ENCODE measurements at regions not wholly inside any gene's neighbourhood (a gene's known extent, or its start where the extent isn't known, plus 50 kb on each side); places are given as distances from the start of the nearest gene placed in this dataset.
"Not testable (repeated sequence)": the region's sequence is repeated elsewhere in the genome, so short reads cannot be mapped to it uniquely, and the experiment has no call there.

GRCh38 chr20:4335722-4336121 lies 86.6 kb upstream of the ADRA1D start:
- no peak for DNase-seq

DNA sequence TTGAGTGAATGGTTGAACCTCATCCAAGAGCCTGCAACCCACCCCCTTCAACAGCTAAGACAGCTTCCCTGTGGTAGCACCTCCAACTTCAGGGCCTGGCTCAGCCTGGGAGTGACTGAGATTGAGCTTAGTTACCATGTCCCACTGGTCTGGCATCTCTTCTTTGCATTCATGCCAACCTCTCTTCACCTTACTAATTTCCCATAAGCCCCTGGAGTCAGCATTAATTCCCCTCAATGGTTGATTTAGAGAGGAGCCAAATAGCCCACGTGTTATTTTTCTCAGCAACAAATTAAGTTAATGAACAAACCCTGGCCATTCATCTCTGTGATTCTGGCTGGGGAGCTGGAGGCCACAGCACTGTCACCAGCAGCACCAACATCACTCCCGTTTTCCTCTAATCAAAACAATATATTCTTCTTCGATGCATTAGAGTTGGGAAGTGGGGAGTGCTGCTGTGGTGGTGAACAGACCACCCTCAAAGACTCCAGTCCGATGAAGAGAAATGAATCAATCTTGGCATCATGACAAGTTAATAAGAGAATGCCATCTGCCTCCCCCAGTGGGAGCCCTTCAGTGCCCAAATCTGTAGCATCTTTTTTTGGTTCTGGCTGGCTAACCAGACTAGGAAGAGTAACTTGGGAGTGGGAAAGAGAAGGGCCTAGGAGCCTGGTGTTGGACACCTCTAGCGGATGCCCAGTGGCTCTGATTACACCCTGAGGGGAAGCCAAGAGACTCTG lies 83.2 kb upstream of the ADRA1D start:
- DNase-seq: no peak

GRCh38 chr20:4330011-4330410 lies 80.9 kb upstream of the ADRA1D start:
- no peak for DNase-seq

- DNase-seq: no peak
Observed at GRCh38 chr20:4329232-4329631, 80.1 kb upstream of the ADRA1D start.

DNA sequence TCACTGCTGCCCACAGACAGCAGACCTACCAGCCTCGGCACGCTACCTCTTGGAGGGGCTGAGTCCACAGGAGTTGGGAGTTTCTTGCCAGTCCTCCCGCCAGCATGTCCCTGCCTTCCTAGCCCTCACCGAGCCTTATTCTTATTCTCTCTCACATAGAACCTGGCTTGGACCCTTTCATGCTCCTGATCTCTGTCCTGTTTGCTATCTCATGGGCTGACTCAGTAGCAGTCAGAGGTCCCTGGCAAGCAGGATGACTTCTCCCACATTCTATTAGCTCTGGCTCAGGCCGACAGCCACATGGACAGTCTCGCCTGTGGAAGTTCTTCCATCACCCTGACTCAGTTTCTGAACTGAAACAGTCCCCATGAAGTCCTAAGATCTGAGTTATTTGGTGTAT lies 79.5 kb upstream of the ADRA1D start:
- no peak for DNase-seq

DNA sequence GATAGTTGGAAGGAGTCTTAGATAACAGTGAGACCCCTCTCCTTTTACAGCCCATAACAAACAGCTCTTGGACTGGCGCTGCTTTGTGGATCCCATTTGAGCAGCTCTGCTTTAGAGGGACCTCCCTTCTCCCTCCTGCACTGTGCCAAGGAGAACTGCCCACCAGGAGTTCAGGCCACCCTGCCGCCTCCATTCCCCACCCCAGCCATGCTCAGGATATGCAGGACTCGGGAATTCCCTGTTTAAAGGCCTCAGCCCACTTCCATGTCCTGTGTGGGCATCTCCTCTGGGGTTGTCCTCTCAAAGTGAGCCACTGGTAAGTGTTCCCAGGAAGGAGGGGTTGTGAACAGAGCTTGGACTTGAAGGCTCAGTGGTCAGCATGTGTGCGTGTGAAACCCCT lies 78.9 kb upstream of the ADRA1D start:
- DNase-seq: no peak

GRCh38 chr20:4326195-4327065 lies 77.3 kb upstream of the ADRA1D start:
- DNase-seq: no peak

DNA sequence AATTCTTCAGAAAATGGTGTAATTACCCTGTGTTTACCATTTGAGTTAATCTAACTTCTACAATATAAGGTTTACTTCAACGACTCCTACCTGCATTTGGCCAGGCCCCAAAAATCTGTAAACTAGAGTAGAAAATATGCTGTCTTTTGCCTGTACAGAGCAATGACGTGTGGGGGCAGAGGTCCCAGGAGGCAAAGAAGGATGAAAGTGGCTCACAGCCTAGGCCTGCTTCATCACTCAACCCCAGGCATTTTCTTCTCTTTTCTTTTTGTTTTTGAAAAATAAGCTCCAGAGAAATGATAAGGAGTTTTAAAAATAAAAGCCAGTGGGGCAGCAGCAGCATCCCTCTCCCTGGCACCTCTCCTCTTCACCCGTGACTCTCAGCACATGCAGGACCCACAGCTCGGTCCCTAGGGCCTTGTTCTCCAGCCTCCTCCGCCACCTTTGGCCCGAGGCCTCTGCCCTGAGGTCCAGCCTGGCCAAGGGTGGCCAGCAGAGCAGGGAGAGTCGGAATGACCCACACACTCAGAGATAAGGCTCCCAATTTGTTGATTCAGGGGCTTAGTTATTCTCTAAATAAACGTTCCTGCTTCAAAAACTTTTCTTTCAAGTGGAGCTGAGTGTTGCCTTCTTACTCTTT lies 76.6 kb upstream of the ADRA1D start:
- no peak for DNase-seq

- no peak for DNase-seq
Observed at GRCh38 chr20:4324611-4325243, 75.6 kb upstream of the ADRA1D start.

GRCh38 chr20:4322499-4322898 lies 73.4 kb upstream of the ADRA1D start:
- DNase-seq: no peak

GRCh38 chr20:4320291-4320690 lies 71.2 kb upstream of the ADRA1D start:
- DNase-seq: no peak

DNA sequence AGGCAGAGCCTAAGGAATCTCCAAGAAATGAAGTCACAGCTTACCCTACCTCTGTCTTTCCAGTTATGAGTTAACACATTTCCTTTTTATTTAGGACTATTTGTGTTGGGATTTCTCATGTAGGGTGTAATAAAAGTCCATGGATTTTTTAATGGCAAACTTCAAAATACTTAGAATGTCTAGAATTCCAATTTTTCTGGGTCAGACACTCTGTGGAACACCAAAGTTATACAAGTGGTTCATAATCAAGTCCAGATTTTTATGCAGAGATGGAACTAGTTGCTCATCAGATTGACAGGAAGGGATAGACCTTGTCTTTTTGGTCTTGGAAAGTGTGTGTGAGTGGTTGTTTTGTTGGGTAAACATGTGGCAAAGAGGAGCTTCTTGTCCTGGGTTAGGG lies 69.8 kb upstream of the ADRA1D start:
- DNase-seq: no peak

- not testable (repeated sequence) for DNase-seq
Observed at GRCh38 chr20:4310616-4311015, 61.5 kb upstream of the ADRA1D start.

- DNase-seq: no peak
Observed at GRCh38 chr20:4306206-4306605, 57.1 kb upstream of the ADRA1D start.

DNA sequence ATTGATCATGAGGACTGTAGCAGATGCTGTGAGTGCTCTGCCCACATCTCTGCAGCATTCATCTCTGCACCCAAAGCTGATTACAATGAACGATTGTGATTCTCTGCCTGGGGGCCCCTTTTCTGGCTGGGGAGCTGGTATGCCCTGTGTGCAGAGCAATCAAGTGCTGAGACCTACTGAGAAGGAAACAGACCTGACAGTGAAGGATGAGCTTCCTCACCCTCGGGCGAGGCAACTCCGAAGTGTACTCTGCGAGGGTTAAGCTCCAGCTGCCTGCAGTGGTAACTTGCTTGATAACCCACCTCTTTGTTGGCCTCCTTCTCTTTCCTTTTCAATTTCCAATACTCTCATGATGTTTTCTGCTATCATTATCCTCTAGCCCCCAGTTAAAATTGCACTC lies 56.0 kb upstream of the ADRA1D start:
- DNase-seq: no peak

- no peak for DNase-seq
Observed at GRCh38 chr20:4304601-4305000, 55.5 kb upstream of the ADRA1D start.

GRCh38 chr20:4303136-4303535 lies 54.0 kb upstream of the ADRA1D start:
- DNase-seq: no peak

DNA sequence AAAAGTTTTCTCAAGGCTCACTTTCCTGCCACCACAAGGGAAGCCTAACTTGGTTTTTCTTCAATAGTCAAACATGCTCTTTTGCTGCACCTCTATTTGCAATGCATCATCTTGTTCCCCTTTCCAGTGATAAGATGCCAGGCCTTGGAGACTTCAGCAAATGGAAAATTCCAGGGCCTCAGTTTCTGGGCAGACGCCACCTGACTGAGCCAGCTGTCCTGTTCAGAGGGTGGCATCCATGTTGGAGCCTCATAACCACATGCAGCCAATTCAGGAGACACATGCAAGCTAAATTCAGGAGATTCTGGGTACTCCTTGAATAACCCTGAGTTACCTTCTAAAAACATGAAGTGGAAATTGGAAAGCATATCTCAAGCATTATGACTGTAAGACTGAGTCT lies 51.8 kb upstream of the ADRA1D start:
- DNase-seq: no peak

GRCh38 chr20:4300401-4300800 lies 51.3 kb upstream of the ADRA1D start:
- no peak for DNase-seq

- no peak for DNase-seq
Observed at GRCh38 chr20:4299773-4300172, 50.7 kb upstream of the ADRA1D start.

DNA sequence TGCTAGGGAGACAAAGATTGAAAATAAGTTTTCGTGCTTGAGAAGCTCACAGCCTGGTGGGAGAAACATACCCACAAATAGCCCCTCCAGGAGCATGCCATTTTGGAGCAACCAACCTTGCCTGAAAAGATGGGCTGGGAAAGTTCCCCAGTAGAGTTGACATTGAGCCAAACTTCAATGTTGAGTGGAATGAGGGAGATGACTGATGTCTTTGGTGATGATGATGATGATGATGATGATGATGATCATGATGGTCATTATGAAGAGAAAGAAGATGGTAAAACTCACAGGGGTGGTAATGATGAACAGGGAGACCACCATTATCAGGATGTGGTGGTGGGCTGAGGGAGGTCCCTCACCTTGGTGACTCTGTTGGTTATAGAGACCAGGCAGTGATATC lies 50.1 kb upstream of the ADRA1D start:
- DNase-seq: no peak
